Right hindlimb (tissue), 1 donor: ENCODE measurements at regions not wholly inside any gene's neighbourhood (a gene's known extent, or its start where the extent isn't known, plus 50 kb on each side); places are given as distances from the start of the nearest gene placed in this dataset.
"Not testable (repeated sequence)": the region's sequence is repeated elsewhere in the genome, so short reads cannot be mapped to it uniquely, and the experiment has no call there.

Experiments used
- DNase-seq: peaks from one replicate; pipeline ENCODE4 v3.0.0-alpha.2; 2018

- no peak for DNase-seq
Measured at GRCh38 chr7:84879570-84880325, 307.1 kb downstream of the SEMA3D start.

- DNase-seq: no peak
Measured at GRCh38 chr7:84877943-84878570, 308.8 kb downstream of the SEMA3D start.

- no peak for DNase-seq
Measured at GRCh38 chr7:84876061-84876821, 310.6 kb downstream of the SEMA3D start.

GRCh38 chr7:84865560-84865959, 321.3 kb downstream of the SEMA3D start:
- no peak for DNase-seq

GRCh38 chr7:84857336-84857735, 329.5 kb downstream of the SEMA3D start:
- no peak for DNase-seq

- no peak for DNase-seq
Measured at GRCh38 chr7:84855758-84856157, 331.1 kb downstream of the SEMA3D start.

- DNase-seq: not testable (repeated sequence)
Measured at GRCh38 chr7:84848974-84849372, 337.9 kb downstream of the SEMA3D start.

GRCh38 chr7:84848219-84848973, 338.5 kb downstream of the SEMA3D start:
- DNase-seq: no peak

GRCh38 chr7:84847790-84848189, 339.1 kb downstream of the SEMA3D start:
- DNase-seq: no peak

GRCh38 chr7:84847038-84847437, 339.8 kb downstream of the SEMA3D start:
- no peak for DNase-seq

GRCh38 chr7:84845971-84846370, 340.9 kb downstream of the SEMA3D start:
- no peak for DNase-seq

- DNase-seq: no peak
Measured at GRCh38 chr7:84844771-84845170, 342.1 kb downstream of the SEMA3D start.

- DNase-seq: no peak
Measured at GRCh38 chr7:84841809-84842208, 345.0 kb downstream of the SEMA3D start.

GRCh38 chr7:84838857-84839256, 348.0 kb downstream of the SEMA3D start:
- DNase-seq: no peak

GRCh38 chr7:84837405-84837804, 349.5 kb downstream of the SEMA3D start:
- no peak for DNase-seq

- DNase-seq: no peak
Measured at GRCh38 chr7:84829719-84830118, 357.1 kb downstream of the SEMA3D start.

- DNase-seq: no peak
Measured at GRCh38 chr7:84824057-84824651, 362.7 kb downstream of the SEMA3D start.

- no peak for DNase-seq
Measured at GRCh38 chr7:84823530-84823929, 363.3 kb downstream of the SEMA3D start.

- DNase-seq: no peak
Measured at GRCh38 chr7:84822941-84823510, 363.8 kb downstream of the SEMA3D start.

GRCh38 chr7:84821671-84822534, 365.0 kb downstream of the SEMA3D start:
- no peak for DNase-seq

- no peak for DNase-seq
Measured at GRCh38 chr7:84820481-84820880, 366.4 kb downstream of the SEMA3D start.
